IPS-15b (cell line): ENCODE measurements at regions not wholly inside any gene's neighbourhood (a gene's known extent, or its start where the extent isn't known, plus 50 kb on each side); places are given as distances from the start of the nearest gene placed in this dataset.

ENCODE experiments used
- H3K27me3 ChIP-seq: one replicate; pipeline ENCODE4 v1.6.1; 2013; ENCODE audit warnings: low read length; ENCODE audit not compliant: control insufficient read depth, insufficient read depth
- H3K36me3 ChIP-seq: one replicate; pipeline ENCODE4 v1.6.1; 2013; ENCODE audit warnings: low read length; ENCODE audit not compliant: control insufficient read depth, insufficient read depth
- H3K4me1 ChIP-seq: one replicate; pipeline ENCODE4 v1.6.1; 2013; ENCODE audit warnings: mild to moderate bottlenecking, low read length; ENCODE audit not compliant: control insufficient read depth, insufficient read depth
- H3K4me3 ChIP-seq: one replicate; pipeline ENCODE4 v1.5.1; 2013; ENCODE audit warnings: low read depth, low read length
- H3K9ac ChIP-seq: one replicate; pipeline ENCODE4 v1.6.1; 2013; ENCODE audit warnings: low read depth, mild to moderate bottlenecking, low read length
- H3K9me3 ChIP-seq: one replicate; pipeline ENCODE4 v1.6.1; 2013; ENCODE audit warnings: mild to moderate bottlenecking, low read length; ENCODE audit not compliant: control insufficient read depth, insufficient read depth

DNA sequence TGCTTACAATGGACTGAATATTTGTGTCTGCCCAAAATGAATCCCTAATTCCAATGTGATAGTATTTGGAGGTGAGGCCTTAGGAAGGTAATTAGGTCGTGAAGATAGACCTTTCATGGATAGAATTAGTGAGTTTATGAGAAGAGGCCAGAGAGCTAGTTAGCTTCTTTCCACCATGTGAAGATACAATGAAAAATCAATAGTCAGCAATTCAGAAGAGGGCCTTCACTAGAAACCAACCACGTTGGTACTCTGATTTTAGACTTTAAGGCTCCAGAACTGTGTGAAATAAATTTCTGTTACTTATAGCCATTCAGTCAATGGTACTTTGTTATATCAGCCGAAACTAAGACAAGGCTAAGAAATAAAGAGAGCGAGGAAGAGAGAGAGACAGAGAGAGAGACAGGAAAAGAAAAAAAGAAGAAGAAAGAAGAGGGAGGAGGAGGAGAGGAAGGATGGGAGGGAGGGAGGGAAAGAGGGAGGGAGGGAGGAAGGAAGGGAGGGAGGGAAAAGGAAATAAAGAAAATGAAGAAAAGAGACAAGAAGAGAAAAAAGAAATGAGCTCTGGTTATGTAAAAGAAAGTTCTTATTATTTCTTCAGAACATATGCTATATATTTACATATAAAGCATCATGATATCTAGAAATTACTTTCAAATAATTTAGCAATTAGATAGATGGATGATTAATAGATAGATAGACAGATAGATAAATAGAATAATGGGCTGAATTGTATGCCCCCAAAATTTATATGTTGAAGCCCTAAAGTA is 1725.3 kb downstream of the EFNA5 start:
- H3K4me1 ChIP-seq, result peaks cover 4% of the 10 kb centered on the region
- no peak overlapping the region for H3K9ac ChIP-seq
- H3K9me3 ChIP-seq, result no peaks in the 10 kb centered on the region
- H3K27me3 ChIP-seq, result no peaks in the 10 kb centered on the region
- no peaks in the 10 kb centered on the region for H3K36me3 ChIP-seq
- H3K4me3 ChIP-seq, result no peak overlapping the region

DNA sequence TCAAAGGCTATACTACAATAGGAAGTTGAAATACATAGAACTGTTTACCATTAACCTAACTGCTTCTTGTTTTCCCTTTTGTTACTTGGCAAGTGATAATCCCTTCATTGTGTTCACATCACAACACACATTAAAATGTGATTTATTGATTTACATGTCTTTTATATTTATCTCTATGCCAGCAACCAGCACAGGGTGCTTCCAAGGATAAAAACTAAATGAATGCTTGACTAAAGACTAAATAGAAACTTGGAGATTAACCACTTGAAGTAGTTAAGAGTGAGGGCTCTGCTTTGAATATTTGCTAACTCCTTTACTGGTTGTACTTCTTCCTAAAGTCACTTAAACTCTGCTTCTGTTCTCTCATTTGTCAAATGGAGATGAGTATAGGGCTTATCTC is 1730.6 kb downstream of the EFNA5 start:
- no peaks in the 10 kb centered on the region for H3K9me3 ChIP-seq
- no peak overlapping the region for H3K9ac ChIP-seq
- H3K27me3 ChIP-seq, result no peaks in the 10 kb centered on the region
- no peaks in the 10 kb centered on the region for H3K36me3 ChIP-seq
- H3K4me3 ChIP-seq, result no peak overlapping the region
- H3K4me1 ChIP-seq, result peaks cover 6% of the 10 kb centered on the region

DNA sequence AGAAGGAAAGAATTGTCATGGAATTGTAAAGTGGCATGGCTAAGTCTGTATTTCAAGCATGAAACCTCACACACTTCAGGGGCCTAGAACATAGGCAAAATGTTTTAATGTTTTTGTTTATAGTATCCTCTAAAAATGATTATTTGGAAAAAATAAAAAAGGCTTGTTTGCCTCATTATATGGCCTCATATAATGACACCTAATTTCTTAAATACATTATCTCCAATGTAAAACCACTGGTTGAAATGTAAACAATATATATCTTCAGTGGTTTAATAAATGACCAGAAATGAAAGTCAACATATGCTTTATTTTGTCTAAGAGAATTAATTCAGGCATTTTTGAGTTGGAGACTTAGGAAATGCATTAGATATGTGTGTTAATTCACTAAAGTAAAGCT is 1736.6 kb downstream of the EFNA5 start:
- Histone ChIP-seq H3K4me1 (no peaks in the 10 kb centered on the region), H3K27me3 (no peaks in the 10 kb centered on the region), H3K4me3 (no peak overlapping the region), H3K9me3 (no peaks in the 10 kb centered on the region), H3K36me3 (no peaks in the 10 kb centered on the region), H3K9ac (no peak overlapping the region)

DNA sequence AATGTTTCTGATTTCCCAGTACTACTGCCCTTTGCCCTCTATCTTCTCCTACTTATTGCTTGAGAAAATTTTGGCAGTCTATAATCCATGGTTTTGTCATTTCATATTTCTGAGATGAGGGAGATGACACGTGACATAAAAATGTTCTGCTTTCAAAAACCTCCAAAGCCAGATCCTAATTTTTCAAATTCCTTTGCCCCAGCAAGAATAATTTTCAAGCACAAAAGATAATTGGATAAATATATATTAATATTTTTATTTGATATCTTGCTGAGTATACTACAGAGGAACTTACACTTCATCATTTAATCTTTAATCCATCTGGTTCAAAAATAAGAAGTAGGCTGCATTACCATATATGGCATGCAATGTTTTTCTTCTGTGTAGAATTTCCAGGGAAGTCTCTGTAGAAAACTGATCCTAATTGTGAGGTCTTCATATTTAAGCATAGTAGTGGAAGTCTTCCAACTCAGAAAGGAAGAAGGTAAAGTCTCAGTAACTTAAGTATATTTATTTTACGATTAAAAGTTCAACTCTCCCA is 1738.8 kb downstream of the EFNA5 start:
- Histone ChIP-seq H3K27me3 (no peaks in the 10 kb centered on the region), H3K9ac (no peak overlapping the region), H3K4me3 (no peak overlapping the region), H3K4me1 (no peaks in the 10 kb centered on the region), H3K36me3 (no peaks in the 10 kb centered on the region), H3K9me3 (no peaks in the 10 kb centered on the region)

DNA sequence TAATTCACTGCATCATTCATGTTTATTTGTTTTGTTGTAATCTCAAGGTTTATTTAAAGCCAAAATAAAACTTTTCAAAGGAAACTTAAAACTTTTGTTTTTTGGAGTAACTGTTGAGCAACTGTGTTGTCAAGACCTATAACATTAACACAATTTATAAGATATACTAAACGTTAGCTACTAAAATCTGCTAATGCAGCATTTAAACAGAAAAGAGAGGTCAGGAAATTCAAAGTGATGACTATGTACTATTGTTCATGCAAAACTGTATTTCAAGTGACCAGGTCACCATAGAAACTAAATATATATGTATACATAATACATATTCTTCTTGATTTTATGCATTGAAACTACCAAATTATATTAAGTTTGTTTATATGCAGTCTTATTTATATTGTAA is 1740.9 kb downstream of the EFNA5 start:
- Histone ChIP-seq H3K4me1 (no peaks in the 10 kb centered on the region), H3K4me3 (no peak overlapping the region), H3K9me3 (no peaks in the 10 kb centered on the region), H3K9ac (no peak overlapping the region), H3K27me3 (no peaks in the 10 kb centered on the region), H3K36me3 (no peaks in the 10 kb centered on the region)

DNA sequence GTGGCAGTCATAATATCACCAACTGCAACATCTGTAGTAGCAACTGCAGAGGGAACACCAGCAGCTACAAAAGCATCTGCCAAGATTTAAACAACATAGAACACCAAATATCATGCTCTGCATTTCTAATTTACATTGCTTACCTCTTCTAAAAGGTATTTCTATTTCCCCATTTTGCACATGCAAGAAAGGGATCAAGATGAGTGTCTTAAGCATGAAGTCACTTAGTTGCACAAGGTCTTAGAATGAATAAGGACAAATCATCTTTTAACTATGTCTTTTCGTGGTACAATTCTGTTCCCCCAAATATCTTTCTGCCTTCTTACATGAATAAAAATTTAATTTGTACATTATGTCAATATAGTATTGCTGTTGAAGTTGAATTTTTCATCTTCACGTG is 1746.4 kb downstream of the EFNA5 start:
- H3K9ac ChIP-seq, result no peak overlapping the region
- H3K4me1 ChIP-seq, result no peaks in the 10 kb centered on the region
- H3K4me3 ChIP-seq, result no peak overlapping the region
- H3K27me3 ChIP-seq, result no peaks in the 10 kb centered on the region
- H3K36me3 ChIP-seq, result no peaks in the 10 kb centered on the region
- no peaks in the 10 kb centered on the region for H3K9me3 ChIP-seq

DNA sequence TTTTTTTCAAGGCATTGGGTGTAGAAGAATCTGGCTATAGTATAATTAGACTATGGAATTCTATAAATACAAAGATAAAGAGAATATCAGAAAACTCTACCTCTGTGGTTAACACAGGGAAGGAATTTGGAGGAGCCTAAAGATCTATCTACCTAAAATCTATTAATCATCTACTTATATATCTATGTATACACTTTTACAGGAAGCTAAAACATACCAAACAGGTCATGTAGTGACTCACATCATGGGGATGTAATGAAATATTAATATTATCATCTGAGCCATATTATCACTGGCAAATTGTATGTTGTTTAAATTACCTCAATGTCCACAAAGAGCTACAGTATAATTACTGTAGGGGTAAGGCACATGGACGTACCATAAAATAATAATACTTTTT is 1748.2 kb downstream of the EFNA5 start:
- Histone ChIP-seq H3K4me1 (no peaks in the 10 kb centered on the region), H3K4me3 (no peak overlapping the region), H3K27me3 (no peaks in the 10 kb centered on the region), H3K9ac (no peak overlapping the region), H3K36me3 (no peaks in the 10 kb centered on the region), H3K9me3 (no peaks in the 10 kb centered on the region)

DNA sequence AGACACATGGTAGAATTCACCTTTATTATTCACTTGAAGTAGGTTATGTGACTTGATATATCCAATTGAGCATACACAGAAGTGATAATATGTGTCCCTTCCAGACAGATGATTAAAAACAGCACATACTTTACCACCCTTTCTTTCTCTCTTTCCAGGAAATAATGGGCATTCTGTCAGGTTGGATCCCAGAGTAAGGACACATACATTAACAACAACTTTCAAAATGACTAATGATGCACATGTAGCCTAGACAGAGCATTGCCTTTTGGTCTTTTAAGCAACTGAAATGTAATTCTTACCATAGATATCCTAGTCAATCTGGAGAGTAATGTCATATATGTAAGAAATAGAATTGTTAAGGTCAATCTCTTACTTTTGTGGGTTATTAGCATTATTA is 1748.7 kb downstream of the EFNA5 start:
- Histone ChIP-seq H3K4me1 (no peaks in the 10 kb centered on the region), H3K4me3 (no peak overlapping the region), H3K36me3 (no peaks in the 10 kb centered on the region), H3K27me3 (no peaks in the 10 kb centered on the region), H3K9me3 (no peaks in the 10 kb centered on the region), H3K9ac (no peak overlapping the region)

DNA sequence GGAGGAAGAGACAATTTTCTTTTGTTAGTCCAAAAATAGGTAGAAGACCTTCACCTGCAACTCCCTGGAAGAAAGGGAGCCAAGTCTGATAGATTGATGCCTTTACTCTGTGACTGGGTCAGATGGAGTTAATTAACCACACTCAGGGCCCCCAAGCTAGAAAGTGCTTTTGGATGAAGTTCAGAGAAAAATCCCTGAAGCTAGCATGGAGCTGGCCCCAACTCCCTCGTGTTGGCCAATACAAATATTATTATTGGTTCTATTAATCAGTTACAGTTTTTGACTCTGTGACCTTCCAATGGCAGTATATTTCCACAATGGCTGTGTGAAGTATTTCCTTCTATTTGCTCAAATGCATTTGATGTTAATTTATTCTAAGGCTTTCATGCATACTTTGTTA is 1753.5 kb downstream of the EFNA5 start:
- H3K9ac ChIP-seq, result no peak overlapping the region
- H3K36me3 ChIP-seq, result no peaks in the 10 kb centered on the region
- no peaks in the 10 kb centered on the region for H3K4me1 ChIP-seq
- H3K9me3 ChIP-seq, result no peaks in the 10 kb centered on the region
- no peak overlapping the region for H3K4me3 ChIP-seq
- H3K27me3 ChIP-seq, result no peaks in the 10 kb centered on the region

DNA sequence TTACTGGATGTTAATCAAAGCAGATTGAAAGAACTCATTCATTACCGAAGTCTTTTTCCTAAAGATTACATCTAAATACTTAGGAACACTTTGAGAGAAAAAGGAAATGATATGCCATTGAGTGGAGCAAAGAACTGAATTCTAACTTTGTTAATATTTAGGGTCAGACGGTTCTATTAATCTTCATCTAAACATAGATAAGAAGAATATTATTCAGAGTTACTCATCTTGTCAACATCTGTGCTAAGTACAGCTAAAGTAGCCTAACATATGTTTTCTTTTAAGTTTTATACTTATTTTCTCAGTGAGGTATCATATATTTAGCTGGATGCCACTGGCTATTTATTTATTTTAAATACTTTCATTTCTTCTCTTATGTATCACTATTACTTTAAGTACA is 1763.7 kb downstream of the EFNA5 start:
- Histone ChIP-seq H3K9me3 (no peaks in the 10 kb centered on the region), H3K4me3 (no peak overlapping the region)

DNA sequence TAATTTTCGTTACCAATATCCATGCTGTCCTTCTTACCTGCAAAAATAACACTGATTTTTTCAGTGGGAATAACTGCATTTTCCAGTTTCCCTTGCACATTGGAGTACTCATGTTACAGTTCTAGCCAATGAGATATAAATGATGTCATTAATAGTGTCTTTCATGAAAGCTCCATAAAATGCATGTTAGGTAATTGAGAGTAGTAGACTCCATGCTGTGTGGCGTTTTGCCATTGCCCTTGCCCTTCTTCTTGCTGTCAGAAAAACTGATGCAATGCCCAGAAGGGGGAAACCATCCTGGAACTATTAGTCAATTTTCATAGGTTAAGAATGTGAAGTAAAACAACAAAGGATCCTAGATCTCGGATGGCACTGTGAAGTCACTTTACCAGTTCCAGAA is 1765.3 kb downstream of the EFNA5 start:
- Histone ChIP-seq H3K9me3 (no peaks in the 10 kb centered on the region), H3K4me1 (no peaks in the 10 kb centered on the region), H3K4me3 (no peak overlapping the region), H3K27me3 (no peaks in the 10 kb centered on the region), H3K36me3 (no peaks in the 10 kb centered on the region), H3K9ac (no peak overlapping the region)

More for the DNA sequence above, 1763.7 kb downstream of the EFNA5 start:
- Histone ChIP-seq H3K27me3 (no peaks in the 10 kb centered on the region), H3K9ac (no peak overlapping the region), H3K36me3 (no peaks in the 10 kb centered on the region), H3K4me1 (no peaks in the 10 kb centered on the region)

DNA sequence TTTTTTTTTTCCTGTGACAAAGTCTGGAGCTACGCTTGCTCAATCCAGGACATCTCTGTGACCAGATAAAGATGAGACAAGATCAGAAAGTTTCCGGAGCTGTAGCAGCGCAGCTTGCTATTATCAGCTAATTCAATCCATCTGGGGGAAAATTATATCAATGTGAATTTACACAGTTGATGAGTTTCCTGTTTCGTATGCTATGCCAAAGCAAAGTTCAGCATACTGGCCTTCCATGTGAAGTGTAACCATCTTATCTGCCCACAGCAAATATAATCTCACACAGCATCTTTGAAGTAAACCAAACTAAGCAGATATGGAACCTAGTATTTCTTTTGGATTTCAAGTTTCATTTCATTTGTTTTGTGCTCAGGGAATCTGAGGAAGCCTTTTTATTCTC is 1767.7 kb downstream of the EFNA5 start:
- Histone ChIP-seq H3K27me3 (no peaks in the 10 kb centered on the region), H3K4me3 (no peak overlapping the region), H3K9me3 (no peaks in the 10 kb centered on the region), H3K4me1 (no peaks in the 10 kb centered on the region), H3K9ac (no peak overlapping the region), H3K36me3 (no peaks in the 10 kb centered on the region)
